GM18867 (cell line): ENCODE measurements at regions not wholly inside any gene's neighbourhood (a gene's known extent, or its start where the extent isn't known, plus 50 kb on each side); places are given as distances from the start of the nearest gene placed in this dataset.
A peak's percentile ranks its signal among the peaks of the same experiment; 100 is the strongest.
"Not testable (repeated sequence)": the region's sequence is repeated elsewhere in the genome, so short reads cannot be mapped to it uniquely, and the experiment has no call there.

ENCODE experiments used
- ATAC-seq: cut with Tn5 transposase; IDR thresholded peaks from one replicate; pipeline ENCODE4 v1.9.1; 2021; ENCODE audit warnings: mild to moderate bottlenecking, moderate library complexity; ENCODE audit not compliant: unreplicated experiment

DNA sequence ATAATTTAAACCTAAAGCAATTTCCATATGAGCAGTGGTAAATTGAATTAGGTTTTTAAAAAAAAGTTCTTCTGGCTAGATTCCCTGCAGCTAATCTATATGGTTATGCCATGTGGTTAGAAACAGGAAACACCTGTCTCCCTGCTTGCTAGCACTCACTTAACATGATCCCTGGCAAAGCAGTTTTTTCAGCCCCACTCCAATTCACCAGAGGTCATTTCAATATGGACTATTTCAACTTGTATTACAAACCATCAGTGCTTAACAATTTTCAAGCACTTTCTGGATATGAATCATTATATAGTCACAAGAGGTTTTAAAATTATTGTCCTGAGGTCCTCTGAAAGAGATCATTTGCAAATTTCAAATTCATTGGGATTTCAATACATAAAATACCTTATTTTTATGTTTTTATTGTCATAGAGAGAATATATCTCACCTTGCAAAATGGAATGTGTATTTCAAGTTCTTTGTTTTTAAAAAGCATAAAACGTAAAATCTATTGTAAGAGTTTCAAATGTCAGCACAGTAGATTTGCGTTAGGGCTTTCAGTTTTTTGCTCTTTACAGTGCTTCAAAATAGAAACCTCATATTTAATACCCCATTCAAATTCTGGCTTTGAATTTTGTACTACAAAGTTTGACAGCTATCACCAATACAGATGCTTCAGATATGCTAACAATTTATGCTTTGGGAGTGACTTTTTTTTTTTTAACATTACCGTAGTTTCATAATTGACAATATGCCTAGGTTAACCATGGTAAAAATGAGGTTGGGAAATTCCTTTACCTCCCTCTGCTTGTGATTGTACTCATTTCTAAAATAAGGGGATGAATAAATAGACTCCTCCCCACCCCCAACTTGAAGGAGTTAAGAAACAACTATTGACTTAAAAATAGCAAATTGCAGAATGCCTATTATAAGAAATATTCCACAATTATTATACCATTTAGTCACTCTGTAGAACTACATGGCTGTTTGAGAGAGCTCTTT, 117.5 kb upstream of the HGF start:
- ATAC-seq: peak; percentile 46

DNA sequence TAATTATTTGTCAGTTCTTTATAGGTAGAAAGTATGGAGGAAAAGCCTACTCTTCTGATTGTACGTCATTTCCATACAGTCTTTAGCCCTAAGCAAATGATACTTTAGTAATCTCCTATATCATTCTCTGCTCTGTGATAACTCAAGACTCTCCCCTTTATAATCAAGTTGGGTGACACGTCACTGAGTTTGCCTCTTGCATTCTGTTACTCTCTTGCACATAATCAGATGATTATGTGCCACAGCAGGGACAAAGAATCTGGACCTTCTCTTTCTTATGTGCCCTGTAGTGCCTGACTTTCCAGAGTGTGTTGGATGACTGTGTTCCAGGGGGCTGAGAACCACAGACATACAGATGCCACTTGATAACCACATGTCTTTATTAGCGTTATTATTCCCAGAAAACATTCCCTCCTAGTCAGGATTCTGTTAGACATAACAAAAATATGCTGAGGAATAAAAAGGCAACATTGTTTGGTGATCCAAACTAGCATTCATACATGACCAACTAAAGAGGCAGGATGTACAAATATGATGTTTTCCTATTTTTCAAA, 116.4 kb upstream of the HGF start:
- no peak for ATAC-seq

DNA sequence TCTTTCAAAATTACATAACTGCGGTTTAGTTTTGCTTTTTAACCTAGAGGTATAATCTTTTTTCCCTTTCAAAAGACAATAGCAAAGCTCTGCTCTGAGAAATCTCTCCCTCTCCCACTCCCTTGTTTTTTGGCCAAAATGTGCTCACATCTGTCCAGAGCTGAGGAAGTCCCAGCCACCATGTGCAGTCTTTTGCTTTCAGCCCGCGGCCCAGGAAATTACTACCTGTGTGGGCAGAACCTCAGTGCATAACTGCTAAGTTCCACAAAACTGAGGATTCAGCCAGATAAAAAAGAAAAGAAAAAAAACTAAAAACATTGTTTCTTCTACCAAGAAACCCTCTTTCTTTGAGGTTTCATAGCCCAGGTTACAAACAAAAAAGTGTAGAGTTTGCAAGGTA, 115.0 kb upstream of the HGF start:
- ATAC-seq: no peak

DNA sequence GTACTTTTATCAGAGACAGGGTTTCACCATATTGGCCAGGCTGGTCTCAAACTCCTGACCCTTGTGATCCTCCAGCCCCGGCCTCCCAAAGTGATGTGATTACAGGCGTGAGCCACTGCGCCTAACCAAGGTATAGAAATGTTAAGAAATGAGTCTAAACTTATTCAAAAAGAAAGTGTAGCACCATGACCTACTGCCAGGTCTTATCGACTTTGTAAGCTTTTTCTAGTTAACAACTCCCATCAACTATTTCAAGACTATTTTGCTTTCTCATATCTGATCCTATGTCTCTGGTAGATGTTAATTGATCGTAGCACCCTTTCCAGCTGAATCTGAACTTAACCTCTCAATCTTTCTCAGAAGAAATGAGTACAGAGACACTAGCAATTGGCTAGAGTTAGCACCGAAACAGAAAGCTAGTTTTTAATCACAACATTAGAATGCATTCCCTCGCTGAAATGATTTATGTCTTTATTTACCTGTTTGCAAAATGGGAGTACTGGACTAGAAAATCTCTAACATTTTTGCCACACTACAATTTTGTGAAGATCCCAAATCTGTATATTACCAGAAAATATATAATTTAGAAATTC, 114.0 kb upstream of the HGF start:
- peak; percentile 67 for ATAC-seq

DNA sequence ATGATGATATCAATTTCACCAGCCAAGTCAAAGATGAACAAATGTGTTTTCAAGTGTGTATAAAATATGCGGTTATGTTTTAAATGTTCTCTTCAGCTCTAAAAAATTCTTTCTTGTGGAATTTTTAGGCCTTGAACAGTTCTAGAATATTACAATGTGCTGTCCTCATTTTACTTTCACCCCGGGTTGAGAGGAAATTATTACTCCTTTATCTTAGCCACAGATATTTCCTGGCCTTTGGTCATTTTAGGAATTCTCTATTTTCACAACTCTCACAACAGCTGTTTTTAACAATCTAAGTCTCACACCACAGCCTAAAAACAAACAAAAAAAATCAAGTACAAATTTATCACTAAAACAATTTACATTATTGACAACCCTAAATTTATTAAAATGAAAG, 112.2 kb upstream of the HGF start:
- no peak for ATAC-seq

DNA sequence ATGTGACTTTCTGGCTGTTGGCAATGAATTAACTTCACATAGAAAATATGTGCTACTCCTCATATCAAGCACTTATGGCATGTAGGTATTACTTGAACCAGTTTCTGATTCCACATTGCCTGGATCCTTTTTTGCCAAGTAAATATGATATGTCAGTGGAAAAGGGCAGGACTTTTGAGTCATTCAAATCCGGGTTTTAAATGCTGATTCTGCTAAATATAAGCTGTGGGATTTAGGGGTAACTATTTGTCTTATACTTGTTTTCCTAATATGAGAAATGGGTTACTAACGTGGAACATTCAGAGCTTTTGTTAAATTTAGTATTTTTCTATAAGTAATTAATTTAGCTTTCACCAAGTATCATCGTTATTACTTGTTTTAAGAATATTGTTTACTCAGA, 108.0 kb upstream of the HGF start:
- ATAC-seq: no peak

DNA sequence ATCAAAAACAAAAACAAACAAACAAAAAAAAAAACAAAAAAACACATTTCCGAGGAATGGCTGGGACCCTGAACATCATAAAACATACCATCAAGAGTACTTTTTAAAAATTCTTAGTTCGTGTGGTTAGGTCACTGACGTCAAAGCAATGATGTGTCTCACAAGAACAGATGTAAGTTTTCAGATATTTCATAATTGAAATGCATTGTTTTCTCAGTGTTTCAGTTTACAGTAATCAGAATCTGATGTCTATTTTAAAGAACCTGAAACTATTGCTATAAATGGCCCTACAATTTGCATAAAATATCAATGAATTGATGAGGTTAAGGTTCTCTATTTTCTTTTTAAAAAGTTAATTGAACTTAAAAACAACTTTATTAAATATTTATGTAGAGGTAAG, 103.7 kb upstream of the HGF start:
- peak; percentile 73 for ATAC-seq

DNA sequence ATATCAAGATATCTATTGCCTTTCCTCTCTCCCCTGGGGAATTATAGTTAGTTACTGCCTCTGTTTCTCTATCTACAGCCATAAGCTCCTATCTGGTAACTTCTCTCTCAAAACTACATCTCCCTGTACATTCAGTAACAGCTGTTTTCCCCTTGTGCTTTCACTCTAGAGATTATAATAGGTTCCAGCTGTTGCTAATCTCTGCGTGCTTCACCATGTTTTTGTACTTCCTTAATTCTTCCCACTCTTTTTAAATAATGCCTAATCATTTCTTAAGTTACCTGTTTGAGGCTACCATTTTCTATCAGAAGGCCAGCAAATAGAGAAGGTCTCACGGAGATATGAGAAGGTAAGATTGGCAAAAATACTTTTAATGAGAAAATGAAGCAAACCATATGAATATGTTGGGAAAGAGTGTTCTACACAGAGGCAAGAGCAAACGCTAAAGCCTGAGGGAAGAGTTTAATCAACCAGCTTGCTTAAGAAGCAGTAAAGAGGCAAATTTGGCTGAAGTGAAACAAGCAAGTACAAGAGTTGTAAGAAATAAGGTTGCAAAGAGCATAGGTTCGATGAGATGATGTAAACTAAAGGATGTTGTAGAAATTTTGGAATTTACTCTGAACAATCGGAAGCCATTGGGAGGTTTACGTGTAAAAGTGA, 101.9 kb upstream of the HGF start:
- ATAC-seq: no peak

DNA sequence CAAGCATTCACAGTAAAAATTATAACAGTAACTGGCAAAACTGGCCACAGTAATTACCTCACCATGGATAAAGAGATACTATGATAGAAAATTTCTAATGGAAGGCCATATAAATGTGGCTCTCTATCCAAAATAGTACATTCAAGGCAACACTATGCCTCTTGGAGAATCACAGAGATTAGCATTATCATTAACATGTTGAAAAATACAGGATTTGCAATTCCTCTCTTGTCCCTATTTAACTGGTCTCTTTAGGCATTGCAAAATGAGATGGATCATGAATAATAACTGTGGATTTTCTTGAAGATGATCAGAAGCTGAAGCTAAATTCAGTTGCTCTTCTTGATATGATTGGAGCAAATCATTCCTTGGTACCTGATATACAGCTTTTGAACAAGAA, 100.8 kb upstream of the HGF start:
- ATAC-seq: no peak

DNA sequence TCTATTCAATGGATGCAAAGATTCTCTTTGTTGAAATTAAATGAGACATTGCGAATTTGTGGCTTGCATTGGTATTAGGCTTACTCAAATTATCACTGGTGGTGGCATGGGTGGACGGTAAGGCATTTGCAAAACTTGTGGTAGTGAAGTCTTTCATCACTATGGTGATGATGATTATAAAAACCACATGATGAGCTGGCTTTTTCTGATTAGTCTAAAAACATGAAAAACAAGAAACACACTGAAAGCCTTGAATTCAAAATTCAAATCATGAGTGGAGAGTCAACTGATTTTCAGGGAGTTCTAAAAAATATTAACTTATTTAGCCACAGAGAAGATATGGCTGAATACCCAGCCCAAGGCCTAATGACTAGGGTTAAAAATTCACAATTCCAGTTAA, 99.8 kb upstream of the HGF start:
- peak; percentile 41 for ATAC-seq

DNA sequence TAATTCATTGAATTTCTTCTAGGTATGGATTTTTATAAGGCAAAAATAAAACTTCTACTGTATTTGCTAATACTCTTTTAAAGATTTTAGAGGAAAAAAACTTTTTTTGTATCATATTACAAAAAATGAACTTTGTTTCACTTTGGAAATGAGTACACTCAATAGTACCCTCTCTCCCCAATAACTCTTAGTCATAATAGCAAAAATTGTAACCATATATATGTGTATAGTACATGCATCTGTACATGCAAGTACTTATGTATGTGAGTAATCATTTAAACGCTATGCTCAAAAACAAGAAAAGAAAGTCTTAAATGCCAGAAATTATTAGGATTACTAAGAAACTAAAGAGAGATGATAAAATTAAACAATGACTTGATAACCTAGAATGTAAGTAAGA, 95.9 kb upstream of the HGF start:
- ATAC-seq: no peak

DNA sequence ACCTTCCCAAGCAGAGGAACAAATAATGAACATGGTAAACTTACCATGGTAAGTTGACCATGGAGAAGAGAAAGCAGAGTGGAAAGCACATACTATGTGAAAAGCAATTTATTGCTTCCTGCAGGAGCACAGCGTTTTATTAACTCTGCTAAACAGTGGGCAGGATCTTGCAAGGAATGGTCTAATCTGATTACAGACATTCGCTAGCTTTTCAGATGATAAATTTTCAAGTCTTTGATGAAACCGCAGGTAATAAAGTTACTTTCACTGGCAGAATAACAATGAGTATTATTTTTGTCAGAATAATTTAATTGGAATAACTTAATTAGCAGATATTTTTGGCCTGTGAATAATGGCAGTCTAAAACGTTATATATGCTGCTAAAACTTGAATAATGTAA, 89.6 kb upstream of the HGF start:
- no peak for ATAC-seq

DNA sequence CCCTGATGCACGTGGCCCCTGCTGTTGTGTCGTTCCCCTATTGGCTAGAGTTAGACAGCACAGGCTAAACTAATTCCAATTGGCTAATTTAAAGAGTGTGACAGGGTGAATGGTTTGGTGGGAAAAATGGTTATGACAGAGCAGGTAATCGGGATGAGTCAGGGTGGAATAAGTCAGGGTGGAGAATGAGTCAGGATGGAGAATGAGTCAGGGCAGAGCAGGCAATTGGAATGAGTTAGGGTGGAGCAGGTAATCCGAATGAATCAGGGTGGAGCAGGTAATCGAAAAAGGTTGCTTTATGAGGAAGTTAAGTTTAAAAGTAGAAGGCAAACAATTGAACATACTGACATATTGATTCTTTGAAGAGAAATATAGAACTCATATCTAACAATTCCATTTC, 89.0 kb upstream of the HGF start:
- ATAC-seq: not testable (repeated sequence)

DNA sequence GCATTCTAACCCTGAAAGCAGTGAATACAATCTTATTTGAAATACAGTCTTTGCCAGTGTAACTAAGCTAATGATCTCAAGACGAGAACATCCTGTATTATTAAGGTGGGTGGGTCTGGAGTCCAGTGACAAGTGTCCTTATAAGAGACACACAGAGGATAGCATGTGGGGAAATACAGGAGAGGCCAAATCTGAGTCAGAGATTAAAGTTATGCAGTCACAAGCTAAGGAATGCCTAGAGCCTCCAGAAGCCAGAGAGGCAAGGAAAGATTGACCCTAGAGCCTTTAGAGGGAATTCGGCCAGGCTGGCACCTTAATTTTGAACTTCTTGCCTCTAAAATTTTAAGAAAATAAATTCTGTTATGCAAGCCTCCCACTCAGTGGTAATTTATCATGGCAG, 87.5 kb upstream of the HGF start:
- no peak for ATAC-seq

DNA sequence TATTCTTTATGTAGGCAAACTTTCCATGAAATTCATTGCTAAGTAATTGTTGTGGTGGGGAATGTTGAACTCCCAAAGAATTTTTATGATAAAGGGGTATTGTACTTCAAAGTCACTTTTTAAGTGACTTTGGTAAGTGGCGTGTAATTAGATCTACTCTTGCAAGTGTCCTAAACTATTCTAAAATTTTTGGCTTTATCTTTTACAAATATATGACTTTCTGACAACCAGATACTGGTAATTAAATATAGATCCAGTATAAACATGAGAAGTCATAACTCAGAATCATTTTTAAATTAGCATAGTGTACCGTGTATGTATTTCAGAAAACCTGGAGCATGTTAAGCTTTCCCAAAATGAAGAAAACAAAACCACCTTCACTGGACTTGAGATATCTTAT, 84.7 kb upstream of the HGF start:
- no peak for ATAC-seq

DNA sequence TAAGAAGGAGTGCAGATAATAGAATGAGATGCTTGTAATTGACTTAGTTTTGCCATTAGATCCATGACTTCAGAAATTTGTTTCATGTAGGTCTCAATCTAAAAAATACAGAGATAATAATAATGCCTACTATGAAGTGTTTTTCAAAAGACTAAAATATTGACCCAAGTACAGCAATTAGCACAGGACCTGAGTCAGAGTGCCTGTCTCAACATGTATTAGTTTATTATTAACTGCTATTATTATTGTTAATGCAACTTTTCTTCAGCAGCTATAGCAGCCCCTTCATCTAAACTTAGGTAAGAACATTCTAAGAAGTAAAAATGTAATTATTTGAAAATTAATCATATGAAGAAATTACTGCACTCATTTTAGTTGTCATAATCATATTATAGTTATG, 82.9 kb upstream of the HGF start:
- ATAC-seq: no peak

DNA sequence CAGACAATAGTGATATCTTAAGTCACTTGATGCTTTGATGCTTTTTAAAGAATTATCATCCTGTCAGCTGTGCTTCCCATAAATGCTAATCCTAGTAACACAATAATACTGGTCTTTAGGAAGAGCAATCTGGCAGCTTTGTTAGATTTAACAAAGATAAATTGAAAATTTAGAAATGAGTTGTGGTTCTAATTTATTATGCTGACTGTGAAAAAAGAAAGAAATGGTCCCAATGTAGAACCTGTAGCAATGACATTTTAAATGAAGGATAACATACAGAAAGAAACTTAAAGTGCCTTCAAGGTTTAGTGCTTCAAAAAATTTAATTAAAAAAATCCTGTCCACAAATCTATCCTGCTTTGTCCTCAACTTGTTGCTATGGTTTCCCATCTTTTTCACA, 81.6 kb upstream of the HGF start:
- ATAC-seq: no peak

DNA sequence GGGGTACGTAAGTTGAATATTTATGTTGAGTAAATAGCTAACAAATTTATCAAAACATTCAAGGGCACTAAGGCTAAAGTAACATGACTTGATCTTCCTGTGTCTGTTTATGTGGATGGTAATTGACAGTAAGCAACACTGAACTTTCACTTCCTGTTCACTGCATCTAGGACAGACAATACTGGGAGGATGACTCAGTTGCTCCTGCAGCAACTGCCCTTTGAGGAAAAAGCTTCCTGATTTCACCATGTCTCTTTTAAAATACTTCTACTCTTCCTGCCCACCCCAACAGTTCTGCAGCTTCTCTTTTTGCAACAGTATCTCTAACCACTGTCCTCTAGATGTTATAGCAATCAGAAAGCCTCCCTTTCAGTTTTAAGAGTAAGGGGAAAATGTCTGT, 76.6 kb upstream of the HGF start:
- peak; percentile 77 for ATAC-seq

DNA sequence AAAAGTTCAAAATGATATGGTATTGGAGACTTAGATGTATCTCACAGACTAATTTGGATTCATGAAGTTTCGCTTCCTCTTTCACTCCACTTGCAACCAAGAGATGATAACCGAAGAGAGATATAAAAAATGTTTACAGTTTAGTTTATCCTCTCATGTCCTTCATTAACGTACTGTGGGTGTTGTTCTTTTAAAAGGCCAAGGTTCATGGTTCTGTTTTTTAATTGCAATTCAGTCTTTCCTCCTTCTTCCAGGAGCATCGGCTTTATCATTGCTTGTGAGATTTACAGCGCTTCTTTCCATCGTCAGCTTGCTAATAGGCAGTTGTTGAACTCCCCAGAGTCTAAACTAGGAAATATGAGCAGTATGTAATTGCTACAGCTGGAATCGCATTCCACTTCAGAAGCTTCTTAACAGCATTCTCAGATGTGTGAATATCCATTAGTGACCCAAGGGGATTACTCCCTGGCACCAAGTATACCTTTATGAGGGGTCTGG, 75.9 kb upstream of the HGF start:
- ATAC-seq: peak; percentile 87

DNA sequence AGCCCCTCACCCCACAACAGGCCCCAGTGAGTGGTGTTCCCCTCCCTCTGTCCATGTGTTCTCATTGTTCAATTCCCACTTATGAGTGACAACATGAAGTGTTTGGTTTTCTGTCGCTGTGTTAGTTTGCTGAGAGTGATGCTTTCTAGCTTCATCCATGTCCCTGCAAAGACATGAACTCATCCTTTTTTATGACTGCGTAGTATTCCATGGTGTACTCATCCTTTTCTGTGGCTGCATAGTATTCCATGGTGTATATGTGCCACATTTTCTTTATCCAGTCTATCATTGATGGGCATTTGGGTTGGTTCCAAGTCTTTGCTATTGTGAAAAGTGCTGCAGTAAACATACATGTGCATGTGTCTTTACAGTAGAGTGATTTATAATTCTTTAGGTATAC, 73.8 kb upstream of the HGF start:
- ATAC-seq: not testable (repeated sequence)

DNA sequence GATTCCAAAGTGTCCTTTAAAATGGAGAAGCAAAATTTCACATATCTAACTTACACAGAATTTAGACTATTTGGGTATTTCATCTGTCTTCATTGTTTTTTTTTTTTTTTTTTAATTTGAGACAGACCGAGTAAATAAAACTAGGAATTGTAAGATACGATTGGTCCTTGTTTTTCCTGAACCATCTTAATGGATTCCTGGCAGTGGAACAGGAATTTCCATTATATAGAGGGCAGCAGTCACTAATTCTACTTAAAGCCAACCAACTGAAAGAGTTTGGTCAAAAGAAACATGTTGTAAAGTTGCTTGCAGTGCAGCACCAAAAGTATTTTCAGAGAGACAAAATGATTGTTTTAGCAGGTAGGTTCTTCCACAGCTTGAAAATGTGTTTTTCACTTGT, 72.5 kb upstream of the HGF start:
- no peak for ATAC-seq
